GM23338 (cell line): ENCODE measurements at regions not wholly inside any gene's neighbourhood (a gene's known extent, or its start where the extent isn't known, plus 50 kb on each side); places are given as distances from the start of the nearest gene placed in this dataset.
A peak's percentile ranks its signal among the peaks of the same experiment; 100 is the strongest.

ENCODE experiments used
- ATAC-seq: fragments of 200-7000 bp; cut with Tn5 transposase; 3 replicates; pipeline ENCODE4 v1.9.1; 2020
- DNase-seq: peaks from one replicate; pipeline ENCODE4 v3.0.0-alpha.2; 2015; ENCODE audit warnings: low spot score
- H2AFZ ChIP-seq: fragments of 200-600 bp; sonication (generic); 2 replicates; pipeline ENCODE4 v1.8.0; 2016; ENCODE audit warnings: antibody characterized with exemption, mild to moderate bottlenecking, moderate library complexity
- H3F3A ChIP-seq: fragments of 200-600 bp; sonication (generic); replicated peaks from 2 replicates; pipeline ENCODE4 v1.8.0; 2017; ENCODE audit warnings: antibody characterized with exemption, mixed run types, low read depth
- H3K27ac ChIP-seq: fragments of 200-600 bp; sonication (generic); 2 replicates; pipeline ENCODE4 v1.6.1; 2016; ENCODE audit warnings: low read depth
- H3K27me3 ChIP-seq: fragments of 200-600 bp; sonication (generic); 2 replicates; pipeline ENCODE4 v1.8.0; 2016; ENCODE audit warnings: mild to moderate bottlenecking, mixed run types, moderate library complexity; ENCODE audit not compliant: insufficient read depth
- H3K36me3 ChIP-seq: fragments of 200-600 bp; sonication (generic); 2 replicates; pipeline ENCODE4 v1.8.0; 2016; ENCODE audit warnings: mild to moderate bottlenecking; ENCODE audit not compliant: insufficient read depth
- H3K4me1 ChIP-seq: fragments of 200-600 bp; sonication (generic); 2 replicates; pipeline ENCODE4 v1.8.0; 2016; ENCODE audit warnings: mild to moderate bottlenecking, moderate library complexity; ENCODE audit not compliant: insufficient read depth
- H3K4me2 ChIP-seq: fragments of 200-600 bp; sonication (generic); 2 replicates; pipeline ENCODE4 v1.7.1; 2017; ENCODE audit warnings: mixed run types
- H3K4me3 ChIP-seq: fragments of 200-600 bp; sonication (generic); 2 replicates; pipeline ENCODE4 v1.6.1; 2016; ENCODE audit warnings: mixed run types
- H3K79me2 ChIP-seq: fragments of 200-600 bp; sonication (generic); replicated peaks from 2 replicates; pipeline ENCODE4 v1.8.0; 2017; ENCODE audit warnings: mild to moderate bottlenecking; ENCODE audit not compliant: insufficient read depth
- H3K9me2 ChIP-seq: fragments of 200-600 bp; sonication (generic); 2 replicates; pipeline ENCODE4 v1.8.0; 2017; ENCODE audit not compliant: insufficient read depth
- H4K20me1 ChIP-seq: fragments of 200-600 bp; sonication (generic); replicated peaks from 2 replicates; pipeline ENCODE4 v1.8.0; 2017; ENCODE audit warnings: mild to moderate bottlenecking; ENCODE audit not compliant: insufficient read depth
- H3K27ac Mint-ChIP-seq: 2 replicates; pipeline ENCODE4 v1.8.0; 2020; ENCODE audit warnings: inconsistent platforms, mild to moderate bottlenecking, moderate library complexity, mixed read lengths
- H3K27me3 Mint-ChIP-seq: 3 replicates; pipeline ENCODE4 v1.8.0; 2022; ENCODE audit warnings: low read depth, mild to moderate bottlenecking, moderate library complexity, mixed read lengths, inconsistent platforms; ENCODE audit not compliant: insufficient read depth, poor library complexity
- H3K36me3 Mint-ChIP-seq: 3 replicates; pipeline ENCODE4 v1.8.0; 2021; ENCODE audit warnings: low read depth, mild to moderate bottlenecking, inconsistent platforms, moderate library complexity, mixed read lengths
- H3K4me1 Mint-ChIP-seq: 3 replicates; pipeline ENCODE4 v1.8.0; 2020; ENCODE audit warnings: mild to moderate bottlenecking, inconsistent platforms, mixed read lengths
- H3K4me3 Mint-ChIP-seq: 3 replicates; pipeline ENCODE4 v1.8.0; 2021; ENCODE audit warnings: moderate library complexity, mild to moderate bottlenecking, inconsistent platforms, mixed read lengths
- H3K9me3 Mint-ChIP-seq: 3 replicates; pipeline ENCODE4 v1.8.0; 2020; ENCODE audit warnings: moderate library complexity, mild to moderate bottlenecking, inconsistent platforms, mixed read lengths
- CREB1 ChIP-seq: fragments of 250-450 bp; sonication (Bioruptor Pico); IDR thresholded peaks from 2 replicates; pipeline ENCODE4 v1.5.0; 2020; ENCODE audit warnings: low read depth, mild to moderate bottlenecking, moderate library complexity
- CTCF ChIP-seq, 2 experiments: fragments of 200-600 bp in 1 of 2; sonication (generic) in 1 of 2; conservative IDR thresholded peaks; 2 replicates each; pipeline versions ENCODE4 v1.5.1 to v1.6.1; 2016 to 2017; ENCODE audit warnings: antibody characterized with exemption in 2 of 2, low read depth in 2 of 2, mild to moderate bottlenecking in 2 of 2, moderate library complexity in 1 of 2
- ETS1 ChIP-seq: IDR thresholded peaks from 2 replicates; pipeline ENCODE4 v1.6.1; 2016; ENCODE audit warnings: antibody characterized with exemption
- EZH2 ChIP-seq: fragments of 200-600 bp; sonication (generic); IDR thresholded peaks from one replicate; pipeline ENCODE4 v1.8.0; 2017; ENCODE audit warnings: antibody characterized with exemption, mild to moderate bottlenecking, low read depth; ENCODE audit not compliant: unreplicated experiment
- EZH2phosphoT487 ChIP-seq: fragments of 200-600 bp; sonication (generic); IDR thresholded peaks from one replicate; pipeline ENCODE4 v1.8.1; 2018; ENCODE audit warnings: antibody characterized with exemption; ENCODE audit not compliant: unreplicated experiment
- JUNB ChIP-seq: IDR thresholded peaks from one replicate; pipeline ENCODE4 v1.6.1; 2016; ENCODE audit warnings: antibody characterized with exemption; ENCODE audit not compliant: unreplicated experiment
- NANOG ChIP-seq: IDR thresholded peaks from 2 replicates; pipeline ENCODE4 v1.6.1; 2016; ENCODE audit warnings: antibody characterized with exemption, borderline replicate concordance
- POLR2AphosphoS5 ChIP-seq: IDR thresholded peaks from 2 replicates; pipeline ENCODE4 v1.6.1; 2016; ENCODE audit warnings: antibody characterized with exemption, low read depth
- REST ChIP-seq: IDR thresholded peaks from one replicate; pipeline ENCODE4 v1.6.1; 2018; ENCODE audit warnings: antibody characterized with exemption; ENCODE audit not compliant: unreplicated experiment
- STAT1 ChIP-seq: IDR thresholded peaks from one replicate; pipeline ENCODE4 v1.6.1; 2016; ENCODE audit warnings: antibody characterized with exemption; ENCODE audit not compliant: unreplicated experiment
- ZNF114 ChIP-seq: fragments of 250-450 bp; sonication (Bioruptor Pico); IDR thresholded peaks from 2 replicates; pipeline ENCODE4 v1.5.0; 2020; ENCODE audit warnings: mild to moderate bottlenecking, moderate library complexity
- ZNF331 ChIP-seq: fragments of 250-450 bp; sonication (Bioruptor Pico); IDR thresholded peaks from 2 replicates; pipeline ENCODE4 v1.5.0; 2020; ENCODE audit warnings: low read depth, mild to moderate bottlenecking, moderate library complexity
- ZNF462 ChIP-seq: fragments of 250-450 bp; sonication (Bioruptor Pico); IDR thresholded peaks from 2 replicates; pipeline ENCODE4 v1.5.0; 2020; ENCODE audit warnings: mild to moderate bottlenecking, moderate library complexity

GRCh38 chr6:4018171-4018923 is 60.6 kb downstream of the FAM217A start:
- peak; percentile 16 to 28; a peak in 2 of 4 replicates for TF ChIP-seq CTCF (conservative IDR thresholded peaks at IDR 0.05; ENCODE audit: low read depth in 2 of 2)
- no peak for TF ChIP-seq ZNF462 (CRISPR knock-in tag)
- no peak for TF ChIP-seq JUNB
- TF ChIP-seq ETS1: no peak
- TF ChIP-seq REST: peak; percentile 5
- no peak for TF ChIP-seq STAT1
- no peak for TF ChIP-seq ZNF114 (CRISPR knock-in tag)
- TF ChIP-seq EZH2: no peak
- peak; percentile 93 for TF ChIP-seq POLR2AphosphoS5
- TF ChIP-seq EZH2phosphoT487: no peak
- TF ChIP-seq CREB1 (CRISPR knock-in tag): peak; percentile 78
- no peak for TF ChIP-seq NANOG
- TF ChIP-seq ZNF331 (CRISPR knock-in tag): no peak
- H3K27me3 ChIP-seq: no peaks in the 10 kb centered on the region
- H3K4me3 Mint-ChIP-seq: peak overlapping the region; percentile 97
- peak overlapping the region; percentile 96 for H3K27ac ChIP-seq
- peak overlapping the region; percentile 68 for H3K4me2 ChIP-seq
- H3K36me3 ChIP-seq: 0 out of 2 replicates have a peak, but pooled peaks cover 3% of the 10 kb centered on the region
- peaks cover 29% of the 10 kb centered on the region for H3K4me1 Mint-ChIP-seq
- peaks cover 20% of the 10 kb centered on the region for H3K36me3 Mint-ChIP-seq
- H3K9me3 Mint-ChIP-seq: no peaks in the 10 kb centered on the region
- peaks cover 31% of the 10 kb centered on the region for H3K4me1 ChIP-seq
- H3K27me3 Mint-ChIP-seq: peaks cover 4% of the 10 kb centered on the region
- H2AFZ ChIP-seq: peak overlapping the region; percentile 5; the same call in 1 of the 2 replicates
- H3K79me2 ChIP-seq: peaks cover 66% of the 10 kb centered on the region
- peak; percentile 74 for ATAC-seq
- H3F3A ChIP-seq: peaks cover 5% of the 10 kb centered on the region; the same call in 1 of the 2 replicates
- DNase-seq: peak; percentile 98
- peak overlapping the region; percentile 61 for H3K4me3 ChIP-seq
- H4K20me1 ChIP-seq: peaks cover 18% of the 10 kb centered on the region; the same call in 1 of the 2 replicates
- peak overlapping the region; percentile 99 for H3K27ac Mint-ChIP-seq
- no peaks in the 10 kb centered on the region for H3K9me2 ChIP-seq
